GM19328 (cell line): ENCODE measurements at regions not wholly inside any gene's neighbourhood (a gene's known extent, or its start where the extent isn't known, plus 50 kb on each side); places are given as distances from the start of the nearest gene placed in this dataset.

Source experiments
- ATAC-seq: cut with Tn5 transposase; IDR thresholded peaks from one replicate; pipeline ENCODE4 v1.9.1; 2021; ENCODE audit warnings: mild to moderate bottlenecking, moderate library complexity; ENCODE audit not compliant: unreplicated experiment

- ATAC-seq: no peak
These were observed 130.5 kb upstream of the ZNF644 start for GRCh38 chr1:91152331-91152730.

- no peak for ATAC-seq
These were observed 129.9 kb upstream of the ZNF644 start for GRCh38 chr1:91151702-91152101.

DNA sequence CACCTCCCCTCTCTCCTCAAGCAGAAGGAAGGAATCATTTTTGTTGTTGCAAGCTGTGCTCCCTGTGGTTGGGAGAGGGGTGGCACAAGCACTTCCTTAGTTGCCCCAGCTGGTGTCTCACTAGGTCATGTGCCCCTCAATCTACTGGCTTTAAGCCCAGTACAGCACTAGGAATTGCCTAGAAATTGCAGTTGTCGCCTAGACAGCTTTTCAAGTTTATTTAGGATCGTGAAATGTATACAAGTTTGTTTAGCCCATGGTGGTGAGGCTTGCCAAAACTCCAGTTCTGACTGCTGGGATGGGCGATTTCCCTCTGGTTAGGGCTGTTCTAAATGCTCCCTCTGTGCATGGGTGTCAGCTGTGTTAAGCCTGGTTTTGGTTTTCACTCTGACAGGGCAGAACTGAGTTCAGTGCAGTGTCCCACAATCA, 126.8 kb upstream of the ZNF644 start:
- no peak for ATAC-seq

GRCh38 chr1:91141858-91142257, 120.0 kb upstream of the ZNF644 start:
- ATAC-seq: no peak

DNA sequence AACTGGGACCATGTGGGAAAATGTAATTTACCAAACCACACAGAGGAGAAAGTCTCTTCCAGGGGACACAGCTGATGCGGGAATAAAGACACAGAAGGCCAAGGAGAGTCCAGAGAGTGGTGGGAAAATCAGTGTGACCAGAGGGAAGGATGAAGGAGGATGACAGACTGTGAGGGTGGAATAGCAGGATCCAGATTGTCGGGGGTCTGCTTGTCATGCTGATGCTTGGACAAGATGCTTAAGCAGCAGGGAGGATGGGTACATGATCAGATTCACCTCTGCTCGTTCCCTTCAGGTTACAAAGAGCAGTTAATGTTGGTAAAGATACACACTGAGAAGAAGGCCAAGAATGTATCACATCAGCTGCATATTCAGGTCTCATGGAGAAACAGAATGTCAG, 117.1 kb upstream of the ZNF644 start:
- ATAC-seq: no peak

GRCh38 chr1:91137173-91137852, 115.5 kb upstream of the ZNF644 start:
- no peak for ATAC-seq

DNA sequence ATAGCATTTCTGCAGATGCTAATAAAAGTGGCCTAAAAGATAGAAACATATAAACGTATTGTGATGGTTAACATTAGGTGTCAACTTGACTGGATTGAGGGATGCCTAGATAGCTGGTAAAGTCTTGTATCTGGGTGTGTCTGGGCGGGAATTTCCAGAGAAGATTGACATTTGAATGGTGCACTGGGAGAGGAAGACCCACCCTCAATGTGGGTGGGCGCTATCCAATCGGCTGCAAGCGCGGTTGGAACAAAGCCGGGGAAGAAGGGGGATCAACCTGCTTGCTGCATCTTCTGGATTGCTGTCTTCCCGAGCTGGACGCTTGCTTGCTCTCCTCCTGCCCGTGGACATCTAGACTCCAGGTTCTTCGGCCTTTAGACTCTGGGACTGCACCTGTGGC, 114.0 kb upstream of the ZNF644 start:
- ATAC-seq: no peak

- ATAC-seq: no peak
These were observed 111.4 kb upstream of the ZNF644 start for GRCh38 chr1:91133248-91133647.

GRCh38 chr1:91130256-91130985, 108.6 kb upstream of the ZNF644 start:
- ATAC-seq: no peak

GRCh38 chr1:91129458-91129857, 107.6 kb upstream of the ZNF644 start:
- no peak for ATAC-seq

- no peak for ATAC-seq
These were observed 107.2 kb upstream of the ZNF644 start for GRCh38 chr1:91129017-91129416.

DNA sequence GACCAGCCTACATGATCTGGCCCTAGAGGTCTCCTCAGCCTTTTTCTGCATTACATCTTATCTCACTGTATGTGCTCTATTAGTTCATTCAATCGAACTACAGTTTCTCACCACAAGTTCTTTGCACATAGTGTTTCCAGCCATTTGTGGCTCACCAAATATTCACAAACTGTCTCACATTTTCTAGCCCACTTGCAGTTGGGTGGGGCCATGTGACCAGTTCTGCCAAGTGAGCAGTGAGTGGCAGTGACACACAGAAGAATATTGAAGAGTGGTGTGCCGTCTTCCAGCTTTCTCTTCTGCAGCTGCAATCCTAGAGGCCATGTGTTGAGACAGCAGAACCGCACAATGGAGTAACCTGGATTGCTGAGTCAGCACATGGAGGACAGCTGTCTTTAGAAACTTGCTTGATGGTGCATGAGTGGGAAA, 103.2 kb upstream of the ZNF644 start:
- ATAC-seq: no peak

- no peak for ATAC-seq
These were observed 102.6 kb upstream of the ZNF644 start for GRCh38 chr1:91124290-91124985.

- ATAC-seq: no peak
These were observed 101.9 kb upstream of the ZNF644 start for GRCh38 chr1:91123773-91124172.

GRCh38 chr1:91123319-91123718, 101.5 kb upstream of the ZNF644 start:
- no peak for ATAC-seq

DNA sequence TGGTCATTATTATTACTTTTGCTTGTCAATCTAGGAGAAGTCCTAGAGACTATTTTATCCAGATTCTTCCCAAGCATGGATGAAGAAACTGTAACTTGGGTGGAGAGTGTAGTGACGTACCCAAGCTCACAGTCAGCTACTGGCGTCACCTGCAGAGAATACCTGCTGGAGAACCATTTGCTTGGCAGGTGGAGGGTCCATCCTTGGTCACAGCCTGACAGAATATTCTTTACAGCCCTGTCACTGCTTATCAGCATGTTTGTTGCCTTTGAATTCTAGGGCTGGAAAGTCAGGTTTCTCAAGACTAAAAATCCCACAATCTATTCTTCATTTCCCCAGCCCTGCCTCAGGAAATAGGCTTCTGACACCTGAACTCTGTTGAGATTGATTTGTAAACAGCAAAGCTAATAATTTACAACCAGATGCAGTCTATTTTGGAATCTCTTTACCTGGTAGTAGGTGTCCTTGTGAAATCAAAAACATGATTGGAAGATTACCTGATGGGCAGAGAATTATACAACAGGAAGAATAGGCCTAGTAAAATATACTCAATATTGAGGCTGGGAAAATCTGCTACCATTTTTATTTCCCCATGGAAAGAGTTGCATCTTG, 100.4 kb upstream of the ZNF644 start:
- no peak for ATAC-seq

- ATAC-seq: no peak
These were observed 99.5 kb upstream of the ZNF644 start for GRCh38 chr1:91121366-91121765.

- ATAC-seq: no peak
These were observed 99.1 kb upstream of the ZNF644 start for GRCh38 chr1:91120936-91121335.

GRCh38 chr1:91120421-91120820, 98.6 kb upstream of the ZNF644 start:
- no peak for ATAC-seq

GRCh38 chr1:91104712-91105111, 82.9 kb upstream of the ZNF644 start:
- no peak for ATAC-seq

DNA sequence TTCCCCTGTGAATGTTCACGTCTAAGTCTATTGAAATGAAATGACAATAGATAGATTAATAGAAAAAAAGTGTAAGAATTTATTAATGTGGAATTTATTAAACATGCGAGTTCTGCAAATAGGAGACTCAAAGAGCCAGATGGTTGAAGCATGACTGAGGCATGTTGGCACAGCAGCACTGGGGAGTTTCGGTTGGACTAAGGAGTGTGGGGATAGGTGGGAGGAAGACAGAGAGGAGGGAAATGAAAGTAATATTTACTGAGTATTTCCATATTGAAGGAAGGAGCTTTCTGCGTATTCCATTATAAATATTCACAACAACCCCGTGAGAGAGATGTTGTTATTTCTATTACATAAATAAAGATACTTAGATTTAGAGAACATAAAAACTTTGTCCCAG, 79.5 kb upstream of the ZNF644 start:
- ATAC-seq: no peak
